WTC11 (cell line): ENCODE measurements at regions not wholly inside any gene's neighbourhood (a gene's known extent, or its start where the extent isn't known, plus 50 kb on each side); places are given as distances from the start of the nearest gene placed in this dataset.

Source experiments
- FOXK1 ChIP-seq: sonication (generic); formaldehyde crosslinking; IDR thresholded peaks from 2 replicates; pipeline ENCODE4 v1.8.0; 2022; ENCODE audit warnings: mild to moderate bottlenecking, moderate library complexity, missing genetic modification reagents
- IRF1 ChIP-seq: sonication (generic); formaldehyde crosslinking; IDR thresholded peaks from 2 replicates; pipeline ENCODE4 v1.8.0; 2023; ENCODE audit warnings: missing genetic modification reagents
- TEAD4 ChIP-seq: sonication (generic); formaldehyde crosslinking; IDR thresholded peaks from 2 replicates; pipeline ENCODE4 v1.8.0; 2022; ENCODE audit warnings: mild to moderate bottlenecking, missing genetic modification reagents
- TF ChIP-seq, protein P1 (sequence below): sonication (generic); formaldehyde crosslinking; IDR thresholded peaks from 2 replicates; pipeline ENCODE4 v1.8.0; 2022; ENCODE audit warnings: mild to moderate bottlenecking, missing genetic modification reagents
- TF ChIP-seq, protein P2 (sequence below): fragments of 200-600 bp; IDR thresholded peaks from 2 replicates; pipeline ENCODE4 v1.8.0; 2022; ENCODE audit warnings: antibody characterized with exemption

DNA sequence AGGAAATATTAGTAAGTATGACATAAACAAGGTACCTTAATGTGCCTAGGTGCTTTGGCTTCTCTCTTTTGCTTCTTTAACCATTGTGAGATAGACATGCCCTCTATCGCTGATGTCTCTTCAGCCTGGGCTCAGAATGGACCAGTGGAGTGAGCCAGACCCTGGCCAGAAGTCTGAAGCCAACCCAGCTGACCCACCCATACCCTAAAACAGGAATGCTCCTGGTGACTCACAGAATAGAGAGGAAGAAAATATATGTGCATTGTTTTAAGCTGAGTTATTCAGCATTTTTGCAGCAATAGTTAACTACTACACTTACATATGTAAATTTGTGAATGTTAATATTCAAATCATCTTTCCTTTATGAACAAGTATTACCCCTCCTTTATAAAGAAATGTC lies 167.5 kb upstream of the PCDH10 start:
- no peak for TF ChIP-seq FOXK1 (CRISPR knock-in tag)
- no peak for TF ChIP-seq IRF1 (CRISPR knock-in tag)
- TF ChIP-seq, protein P1, sequence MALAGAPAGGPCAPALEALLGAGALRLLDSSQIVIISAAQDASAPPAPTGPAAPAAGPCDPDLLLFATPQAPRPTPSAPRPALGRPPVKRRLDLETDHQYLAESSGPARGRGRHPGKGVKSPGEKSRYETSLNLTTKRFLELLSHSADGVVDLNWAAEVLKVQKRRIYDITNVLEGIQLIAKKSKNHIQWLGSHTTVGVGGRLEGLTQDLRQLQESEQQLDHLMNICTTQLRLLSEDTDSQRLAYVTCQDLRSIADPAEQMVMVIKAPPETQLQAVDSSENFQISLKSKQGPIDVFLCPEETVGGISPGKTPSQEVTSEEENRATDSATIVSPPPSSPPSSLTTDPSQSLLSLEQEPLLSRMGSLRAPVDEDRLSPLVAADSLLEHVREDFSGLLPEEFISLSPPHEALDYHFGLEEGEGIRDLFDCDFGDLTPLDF (CRISPR knock-in tag), result no peak
- TF ChIP-seq TEAD4 (CRISPR knock-in tag), result no peak
- TF ChIP-seq, protein P2, sequence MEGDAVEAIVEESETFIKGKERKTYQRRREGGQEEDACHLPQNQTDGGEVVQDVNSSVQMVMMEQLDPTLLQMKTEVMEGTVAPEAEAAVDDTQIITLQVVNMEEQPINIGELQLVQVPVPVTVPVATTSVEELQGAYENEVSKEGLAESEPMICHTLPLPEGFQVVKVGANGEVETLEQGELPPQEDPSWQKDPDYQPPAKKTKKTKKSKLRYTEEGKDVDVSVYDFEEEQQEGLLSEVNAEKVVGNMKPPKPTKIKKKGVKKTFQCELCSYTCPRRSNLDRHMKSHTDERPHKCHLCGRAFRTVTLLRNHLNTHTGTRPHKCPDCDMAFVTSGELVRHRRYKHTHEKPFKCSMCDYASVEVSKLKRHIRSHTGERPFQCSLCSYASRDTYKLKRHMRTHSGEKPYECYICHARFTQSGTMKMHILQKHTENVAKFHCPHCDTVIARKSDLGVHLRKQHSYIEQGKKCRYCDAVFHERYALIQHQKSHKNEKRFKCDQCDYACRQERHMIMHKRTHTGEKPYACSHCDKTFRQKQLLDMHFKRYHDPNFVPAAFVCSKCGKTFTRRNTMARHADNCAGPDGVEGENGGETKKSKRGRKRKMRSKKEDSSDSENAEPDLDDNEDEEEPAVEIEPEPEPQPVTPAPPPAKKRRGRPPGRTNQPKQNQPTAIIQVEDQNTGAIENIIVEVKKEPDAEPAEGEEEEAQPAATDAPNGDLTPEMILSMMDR, result no peak
